ENCODE measurements at regions not wholly inside any gene's neighbourhood (a gene's known extent, or its start where the extent isn't known, plus 50 kb on each side); places are given as distances from the start of the nearest gene placed in this dataset.

DNA sequence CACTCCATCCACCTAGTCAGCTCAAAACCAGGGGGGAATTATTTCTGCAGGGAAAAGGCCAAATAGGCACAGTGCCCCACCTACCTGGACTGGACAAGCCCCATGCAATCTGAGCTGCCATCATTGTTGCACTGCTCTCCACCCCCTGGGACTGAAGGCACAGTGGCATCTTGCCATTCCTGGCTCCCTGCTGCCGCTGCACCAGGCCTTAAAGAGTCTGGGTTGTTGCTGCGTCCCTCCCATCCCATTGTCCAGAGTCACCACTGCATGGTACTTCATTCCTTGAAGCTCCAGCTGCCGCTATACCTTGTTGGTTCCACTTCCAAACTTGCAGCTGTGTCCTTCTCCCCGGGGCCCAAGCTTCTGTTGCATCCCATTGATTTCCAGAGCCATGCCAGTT lies 629.7 kb downstream of the STIM2 start:
- TF ChIP-seq, protein P1, sequence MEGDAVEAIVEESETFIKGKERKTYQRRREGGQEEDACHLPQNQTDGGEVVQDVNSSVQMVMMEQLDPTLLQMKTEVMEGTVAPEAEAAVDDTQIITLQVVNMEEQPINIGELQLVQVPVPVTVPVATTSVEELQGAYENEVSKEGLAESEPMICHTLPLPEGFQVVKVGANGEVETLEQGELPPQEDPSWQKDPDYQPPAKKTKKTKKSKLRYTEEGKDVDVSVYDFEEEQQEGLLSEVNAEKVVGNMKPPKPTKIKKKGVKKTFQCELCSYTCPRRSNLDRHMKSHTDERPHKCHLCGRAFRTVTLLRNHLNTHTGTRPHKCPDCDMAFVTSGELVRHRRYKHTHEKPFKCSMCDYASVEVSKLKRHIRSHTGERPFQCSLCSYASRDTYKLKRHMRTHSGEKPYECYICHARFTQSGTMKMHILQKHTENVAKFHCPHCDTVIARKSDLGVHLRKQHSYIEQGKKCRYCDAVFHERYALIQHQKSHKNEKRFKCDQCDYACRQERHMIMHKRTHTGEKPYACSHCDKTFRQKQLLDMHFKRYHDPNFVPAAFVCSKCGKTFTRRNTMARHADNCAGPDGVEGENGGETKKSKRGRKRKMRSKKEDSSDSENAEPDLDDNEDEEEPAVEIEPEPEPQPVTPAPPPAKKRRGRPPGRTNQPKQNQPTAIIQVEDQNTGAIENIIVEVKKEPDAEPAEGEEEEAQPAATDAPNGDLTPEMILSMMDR (IDR thresholded peaks at IDR 0.05), result no peak
- TF ChIP-seq POLR2A (IDR thresholded peaks at IDR 0.05) (no peak), POLR2AphosphoS5 (IDR thresholded peaks at IDR 0.05) (no peak)
